OCI-LY7 (cell line): ENCODE measurements at regions not wholly inside any gene's neighbourhood (a gene's known extent, or its start where the extent isn't known, plus 50 kb on each side); places are given as distances from the start of the nearest gene placed in this dataset.

ENCODE experiments used
- BruUV-seq: library from RNA; stranded (reverse); fragments of 400-500 nt; replicated peaks from 2 replicates; lab custom pipeline; 2021; lab: Mats Ljungman, UMichigan
- CTCF ChIA-PET: fragments of 300-600 bp; sonication (Branson Sonifier 250); formaldehyde crosslinking; loops from one replicate; lab custom pipeline; 2022; ENCODE audit warnings: antibody characterized with exemption; ENCODE audit not compliant: unreplicated experiment; lab: Charles Lee
- POLR2A ChIA-PET: fragments of 300-600 bp; sonication (Branson Sonifier 250); formaldehyde crosslinking; loops from one replicate; lab custom pipeline; 2022; ENCODE audit warnings: antibody characterized with exemption; lab: Charles Lee
- DNase-seq: peaks from one replicate; pipeline ENCODE4 v3.0.0-alpha.2; 2015; ENCODE audit warnings: low spot score
- H2AFZ ChIP-seq: fragments of 200-600 bp; sonication (generic), shearing (Covaris generic); 2 replicates; pipeline ENCODE4 v1.6.1; 2014; ENCODE audit warnings: mild to moderate bottlenecking, antibody characterized with exemption, low read length, moderate library complexity
- H3K27ac ChIP-seq: fragments of 200-600 bp; sonication (generic); 2 replicates; pipeline ENCODE4 v1.5.1; 2014; ENCODE audit warnings: mixed run types, low read depth, mild to moderate bottlenecking, moderate library complexity, low read length, inconsistent platforms; ENCODE audit not compliant: poor library complexity, severe bottlenecking
- H3K36me3 ChIP-seq: fragments of 200-600 bp; sonication (generic); 2 replicates; pipeline ENCODE4 v1.6.1; 2014; ENCODE audit warnings: mild to moderate bottlenecking, antibody characterized with exemption, low read length, moderate library complexity, mixed read lengths; ENCODE audit not compliant: insufficient read depth
- H3K4me1 ChIP-seq: fragments of 200-600 bp; sonication (generic); 2 replicates; pipeline ENCODE4 v1.5.1; 2014; ENCODE audit warnings: mild to moderate bottlenecking, low read length; ENCODE audit not compliant: insufficient read depth, poor library complexity, severe bottlenecking
- H3K4me2 ChIP-seq: fragments of 200-600 bp; sonication (generic); 2 replicates; pipeline ENCODE4 v1.6.1; 2014; ENCODE audit warnings: mild to moderate bottlenecking, low read length
- H3K4me3 ChIP-seq: fragments of 200-600 bp; sonication (generic); 2 replicates; pipeline ENCODE4 v1.5.1; 2014; ENCODE audit warnings: mild to moderate bottlenecking, low read depth, low read length; ENCODE audit not compliant: poor library complexity, severe bottlenecking
- H3K79me2 ChIP-seq: fragments of 200-600 bp; sonication (generic); 2 replicates; pipeline ENCODE4 v1.6.1; 2016; ENCODE audit warnings: low read depth, mild to moderate bottlenecking, low read length, moderate library complexity, mixed read lengths; ENCODE audit not compliant: insufficient read depth
- H3K9me2 ChIP-seq: fragments of 200-600 bp; sonication (generic); 2 replicates; pipeline ENCODE4 v1.6.1; 2016; ENCODE audit warnings: mild to moderate bottlenecking, low read length, mixed read lengths; ENCODE audit not compliant: insufficient read depth
- H3K9me3 ChIP-seq: fragments of 200-600 bp; sonication (generic); 2 replicates; pipeline ENCODE4 v1.6.1; 2014; ENCODE audit warnings: mild to moderate bottlenecking, mixed run types, low read length, mixed read lengths
- H4K20me1 ChIP-seq: fragments of 200-600 bp; sonication (generic); 2 replicates; pipeline ENCODE4 v1.6.1; 2014; ENCODE audit warnings: mild to moderate bottlenecking, antibody characterized with exemption, low read length, moderate library complexity, mixed read lengths; ENCODE audit not compliant: insufficient read depth
- CTCF ChIP-seq: fragments of 200-600 bp; sonication (generic); conservative IDR thresholded peaks from 2 replicates; pipeline ENCODE4 v1.5.1; 2014; ENCODE audit warnings: mild to moderate bottlenecking, antibody characterized with exemption, low read length, moderate library complexity, mixed read lengths
- EZH2phosphoT487 ChIP-seq: fragments of 200-600 bp; sonication (generic); IDR thresholded peaks from 2 replicates; pipeline ENCODE4 v1.6.1; 2018; ENCODE audit warnings: low read depth, borderline replicate concordance, mild to moderate bottlenecking, mixed run types, antibody characterized with exemption, low read length, moderate library complexity, mixed read lengths
- intact Hi-C: fragments of 100-400 bp; cut with micrococcal nuclease; formaldehyde crosslinking; loops from one replicate; pipeline ENCODE4 v1.10.0; 2022; ENCODE audit not compliant: unreplicated experiment

- intact Hi-C loops = no loop called here
- H3K27ac ChIP-seq = no peak overlapping the region
- TF ChIP-seq EZH2phosphoT487 (no peak), CTCF (no peak)
- DNase-seq = no peak
- H3K4me2 ChIP-seq = no peak overlapping the region
- H2AFZ ChIP-seq = no peak overlapping the region
- no peaks in the 10 kb centered on the region for H3K36me3 ChIP-seq
- H4K20me1 ChIP-seq = no peaks in the 10 kb centered on the region
- H3K79me2 ChIP-seq = no peaks in the 10 kb centered on the region
- no peak overlapping the region for H3K4me3 ChIP-seq
- CTCF ChIA-PET = no interaction called here
- no peaks in the 10 kb centered on the region for H3K4me1 ChIP-seq
- no peaks in the 10 kb centered on the region for H3K9me2 ChIP-seq
- POLR2A ChIA-PET = no interaction called here
- H3K9me3 ChIP-seq = no peaks in the 10 kb centered on the region
- BruUV-seq = no TSS peak
Measured at GRCh38 chr10:27439101-27439500, 65.0 kb upstream of the RAB18 start.

- no peak for DNase-seq
- no peaks in the 10 kb centered on the region for H3K36me3 ChIP-seq
- no peaks in the 10 kb centered on the region for H3K9me3 ChIP-seq
- no peak overlapping the region for H2AFZ ChIP-seq
- no TSS peak for BruUV-seq
- ChIA-PET POLR2A (no interaction called here), CTCF (no interaction called here)
- H3K9me2 ChIP-seq = no peaks in the 10 kb centered on the region
- no peaks in the 10 kb centered on the region for H3K79me2 ChIP-seq
- H3K4me3 ChIP-seq = no peak overlapping the region
- TF ChIP-seq CTCF (no peak), EZH2phosphoT487 (no peak)
- no peaks in the 10 kb centered on the region for H4K20me1 ChIP-seq
- intact Hi-C loops = no loop called here
- no peak overlapping the region for H3K27ac ChIP-seq
- no peak overlapping the region for H3K4me2 ChIP-seq
- H3K4me1 ChIP-seq = no peaks in the 10 kb centered on the region
Measured at GRCh38 chr10:27437775-27438174, 66.3 kb upstream of the RAB18 start.

GRCh38 chr10:27436710-27437109 lies 67.4 kb upstream of the RAB18 start:
- TF ChIP-seq CTCF (no peak), EZH2phosphoT487 (no peak)
- Histone ChIP-seq H3K9me3 (no peaks in the 10 kb centered on the region), H3K4me2 (no peak overlapping the region), H2AFZ (no peak overlapping the region), H3K27ac (no peak overlapping the region), H3K79me2 (no peaks in the 10 kb centered on the region), H3K36me3 (no peaks in the 10 kb centered on the region), H3K4me1 (no peaks in the 10 kb centered on the region), H4K20me1 (no peaks in the 10 kb centered on the region), H3K9me2 (no peaks in the 10 kb centered on the region), H3K4me3 (no peak overlapping the region)
- POLR2A ChIA-PET = no interaction called here
- no peak for DNase-seq
- BruUV-seq = no TSS peak
- intact Hi-C loops = no loop called here
- CTCF ChIA-PET = no interaction called here
